Heart left ventricle (tissue), 16 donors: ENCODE measurements at regions not wholly inside any gene's neighbourhood (a gene's known extent, or its start where the extent isn't known, plus 50 kb on each side); places are given as distances from the start of the nearest gene placed in this dataset.
A peak's percentile ranks its signal among the peaks of the same experiment; 100 is the strongest.

Experiments
- ATAC-seq, 4 donors: fragments of 200-7000 bp; cut with Tn5 transposase; one replicate each; pipeline ENCODE4 v1.9.1; 2020 to 2022; ENCODE audit warnings: moderate library complexity in 4 of 4, mild to moderate bottlenecking in 3 of 4, moderate number of reproducible peaks in 1 of 4
- DNase-seq, 5 donors: peaks; one replicate each; pipeline ENCODE4 v3.0.0-alpha.2; 2020
- H3K27ac ChIP-seq, 12 donors: fragments of 200-600 bp; sonication (generic) in 4 of 12; one replicate each; pipeline versions ENCODE4 v1.5.0 to v1.8.0; 2016 to 2022; ENCODE audit warnings: mild to moderate bottlenecking in 2 of 12
- H3K27me3 ChIP-seq, 9 donors: fragments of 200-600 bp; sonication (generic) in 2 of 9; one replicate each; pipeline versions ENCODE4 v1.5.1 to v1.8.0; 2016 to 2022; ENCODE audit warnings: mild to moderate bottlenecking in 3 of 9
- H3K36me3 ChIP-seq, 9 donors: fragments of 200-600 bp; sonication (generic) in 2 of 9; one replicate each; pipeline versions ENCODE4 v1.5.0 to v1.8.0; 2018 to 2022; ENCODE audit warnings: mild to moderate bottlenecking in 2 of 9
- H3K4me1 ChIP-seq, 12 donors: fragments of 200-600 bp; sonication (generic) in 4 of 12; one replicate each; pipeline versions ENCODE4 v1.5.0 to v1.8.0; 2016 to 2022; ENCODE audit warnings: mild to moderate bottlenecking in 3 of 12
- H3K4me3 ChIP-seq, 12 donors: fragments of 200-600 bp; sonication (generic) in 4 of 12; one replicate each; pipeline versions ENCODE4 v1.5.0 to v1.8.0; 2017 to 2022; ENCODE audit warnings: mild to moderate bottlenecking in 9 of 12, moderate library complexity in 4 of 12
- H3K9me3 ChIP-seq, 12 donors: fragments of 200-600 bp; sonication (generic) in 4 of 12; one replicate each; pipeline versions ENCODE4 v1.5.0 to v1.8.0; 2016 to 2022; ENCODE audit warnings: mild to moderate bottlenecking in 1 of 12
- POLR2A ChIP-seq, 2 donors: fragments of 450-650 bp; IDR thresholded peaks; one replicate each; pipeline ENCODE4 v1.6.1; 2017; ENCODE audit warnings: antibody characterized with exemption in 2 of 2, mild to moderate bottlenecking in 2 of 2, moderate library complexity in 2 of 2
- WGBS, 4 donors: extraction: QIAGEN DNeasy Blood & Tissue Kit in 2 of 4; methylation state at CpG; one replicate each; pipeline versions ENCODE4 v1.1.5 to v1.1.7; 2013 to 2018; 5-methylcytosine and 5-hydroxymethylcytosine counted together
- intact Hi-C, 10 donors: fragments of 100-400 bp; cut with DNase I; formaldehyde crosslinking; loops; one replicate each; pipeline versions ENCODE4 v1.11.1 to v1.14.2; 2022
- TF ChIP-seq, protein P1 (sequence below), 12 donors: fragments of 200-600 bp; sonication (generic) in 4 of 12; IDR thresholded peaks; one replicate each; pipeline versions ENCODE4 v1.5.0 to v1.8.0; 2018 to 2022; ENCODE audit warnings: antibody characterized with exemption in 12 of 12, mild to moderate bottlenecking in 5 of 12
- donor health status: ischemic (EF 13 %, LVEDD 7.1; RV severe dilation, severe dysfunction).
- donor health status: healthy with polysubstance abuse.
- donor health status: DM: no; HTN: yes; CAD: no.
- donor health status: DM: no; HTN: no; CAD: no.
- donor health status: ischemic (EF 25% LVEDD 6.9; RV normal size, moderate dysfunction).
- donor health status: ischemic (EF 25% LVEDD 5.7; RV mildly dilated, moderate dysfunction).
- donor health status: healthy.
- donor health status: DM: yes; HTN: yes; CAD: no.
- donor health status: ischemic (EF 35%, LVEDD 5.7; RV mildly dilated, moderate dysfunction).
- donor health status: nonischemic (EF 11% LVEDD 7.7; RV severe dilation, severe dysfunction).
- donor health status: DM: yes; HTN: yes; CAD: no.
- donor health status: PGD.
- donor health status: ischemic (EF 29% LVEDD 5.4; RV normal size, mild dysfunction).
- donor health status: nonischemic (EF 23%, LVEDD 6.1; RV moderate dilation, normal function).

DNA sequence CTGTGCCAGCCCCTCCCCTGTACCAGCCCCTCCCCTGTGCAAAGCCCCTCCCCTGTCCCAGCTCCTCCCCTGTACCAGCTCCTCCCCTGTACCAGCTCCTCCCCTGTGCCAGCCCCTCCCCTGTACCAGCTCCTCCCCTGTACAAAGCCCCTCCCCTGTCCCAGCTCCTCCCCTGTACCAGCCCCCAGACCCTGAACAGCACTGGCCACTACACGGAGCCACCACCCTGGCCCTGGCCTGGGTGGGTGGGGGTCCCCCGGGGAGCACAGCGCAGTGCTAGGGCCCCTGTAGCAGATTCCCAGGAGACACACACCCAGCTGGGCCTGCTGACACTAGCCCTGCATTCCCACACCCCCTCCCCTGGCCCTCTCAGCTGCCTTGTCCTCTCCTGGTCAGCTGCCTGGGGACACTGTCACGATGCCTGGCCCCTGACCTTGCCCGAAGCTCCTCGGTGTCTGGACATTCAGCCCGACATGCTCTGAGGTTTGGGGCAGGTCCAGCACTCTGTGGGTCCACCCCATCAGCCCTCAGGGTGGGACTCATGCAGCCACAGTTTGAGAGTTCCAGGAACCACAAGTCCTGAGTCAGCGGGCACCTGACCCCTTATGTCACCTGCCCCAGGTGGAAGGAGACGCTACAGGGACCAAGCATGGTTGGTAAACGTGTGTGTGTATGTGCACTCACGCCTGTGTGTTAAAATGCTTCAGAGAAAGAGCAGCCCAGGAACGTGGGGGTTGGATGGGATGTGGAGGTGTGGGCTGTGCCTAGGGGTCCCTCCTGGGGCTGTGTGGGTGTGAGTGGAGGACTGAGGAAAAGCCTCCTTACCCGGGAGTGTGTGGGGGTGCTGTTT lies 114.2 kb downstream of the METRNL start:
- Histone ChIP-seq H3K27ac (peak overlapping the region in 1 of 12 donors; percentile 62), H3K4me3 (no peak overlapping the region), H3K4me1 (peaks cover 0 to 60% (median 25%) of the 10 kb centered on the region in 12 donors), H3K36me3 (no peaks in the 10 kb centered on the region), H3K27me3 (no peaks in the 10 kb centered on the region), H3K9me3 (peaks cover 0 to 1% (median 0%) of the 10 kb centered on the region in 12 donors)
- TF ChIP-seq, protein P1, sequence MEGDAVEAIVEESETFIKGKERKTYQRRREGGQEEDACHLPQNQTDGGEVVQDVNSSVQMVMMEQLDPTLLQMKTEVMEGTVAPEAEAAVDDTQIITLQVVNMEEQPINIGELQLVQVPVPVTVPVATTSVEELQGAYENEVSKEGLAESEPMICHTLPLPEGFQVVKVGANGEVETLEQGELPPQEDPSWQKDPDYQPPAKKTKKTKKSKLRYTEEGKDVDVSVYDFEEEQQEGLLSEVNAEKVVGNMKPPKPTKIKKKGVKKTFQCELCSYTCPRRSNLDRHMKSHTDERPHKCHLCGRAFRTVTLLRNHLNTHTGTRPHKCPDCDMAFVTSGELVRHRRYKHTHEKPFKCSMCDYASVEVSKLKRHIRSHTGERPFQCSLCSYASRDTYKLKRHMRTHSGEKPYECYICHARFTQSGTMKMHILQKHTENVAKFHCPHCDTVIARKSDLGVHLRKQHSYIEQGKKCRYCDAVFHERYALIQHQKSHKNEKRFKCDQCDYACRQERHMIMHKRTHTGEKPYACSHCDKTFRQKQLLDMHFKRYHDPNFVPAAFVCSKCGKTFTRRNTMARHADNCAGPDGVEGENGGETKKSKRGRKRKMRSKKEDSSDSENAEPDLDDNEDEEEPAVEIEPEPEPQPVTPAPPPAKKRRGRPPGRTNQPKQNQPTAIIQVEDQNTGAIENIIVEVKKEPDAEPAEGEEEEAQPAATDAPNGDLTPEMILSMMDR (IDR thresholded peaks at IDR 0.05) = no peak
- TF ChIP-seq POLR2A (IDR thresholded peaks at IDR 0.05) = no peak
- DNase-seq (peak in 4 of 5 donors; percentile 8 to 66 (median 28)), ATAC-seq (peak in 1 of 4 donors; percentile 7)
- intact Hi-C loops = no loop called here
- 64 to 78% (median 69%) methylated on average over 6 to 13 of the region's 13 CpGs for WGBS, 4 donors

- Histone ChIP-seq H3K36me3 (no peaks in the 10 kb centered on the region), H3K4me1 (peaks cover 0 to 66% (median 27%) of the 10 kb centered on the region in 12 donors), H3K27ac (no peak overlapping the region), H3K9me3 (no peaks in the 10 kb centered on the region), H3K4me3 (no peak overlapping the region), H3K27me3 (no peaks in the 10 kb centered on the region)
- DNase-seq = peak in 3 of 5 donors; percentile 14 to 20 (median 15)
- WGBS, 4 donors = 71 to 79% (median 76%) methylated on average over 4 to 7 of the region's 7 CpGs
- no peak for ATAC-seq
- TF ChIP-seq, protein P1 (IDR thresholded peaks at IDR 0.05) = no peak
- TF ChIP-seq POLR2A (IDR thresholded peaks at IDR 0.05) = no peak
- intact Hi-C loops = no loop called here
Observed at GRCh38 chr17:83194186-83194561, 114.8 kb downstream of the METRNL start.

GRCh38 chr17:83194761-83195329 lies 115.4 kb downstream of the METRNL start:
- WGBS, 4 donors = 91 to 96% (median 94%) methylated on average over 24 of the region's 24 CpGs
- TF ChIP-seq, protein P1 (IDR thresholded peaks at IDR 0.05) = no peak
- no peak for TF ChIP-seq POLR2A (IDR thresholded peaks at IDR 0.05)
- H3K27me3 ChIP-seq = no peaks in the 10 kb centered on the region
- DNase-seq (peak in 4 of 5 donors; percentile 14 to 62 (median 22)), ATAC-seq (no peak)
- H3K27ac ChIP-seq = peak overlapping the region in 1 of 12 donors; percentile 34
- intact Hi-C loops = no loop called here
- no peak overlapping the region for H3K4me3 ChIP-seq
- no peaks in the 10 kb centered on the region for H3K9me3 ChIP-seq
- H3K36me3 ChIP-seq = no peaks in the 10 kb centered on the region
- H3K4me1 ChIP-seq = peaks cover 0 to 69% (median 32%) of the 10 kb centered on the region in 12 donors

- peak overlapping the region in 6 of 12 donors; percentile 17 to 55 (median 32) for H3K27ac ChIP-seq
- H3K4me1 ChIP-seq = peaks cover 0 to 76% (median 35%) of the 10 kb centered on the region in 12 donors
- intact Hi-C loops = no loop called here
- H3K36me3 ChIP-seq = no peaks in the 10 kb centered on the region
- WGBS, 4 donors = 69 to 73% (median 72%) methylated on average over 17 to 20 of the region's 20 CpGs
- H3K9me3 ChIP-seq = no peaks in the 10 kb centered on the region
- TF ChIP-seq, protein P1 (IDR thresholded peaks at IDR 0.05) = peak in 5 of 12 donors; percentile 4 to 20 (median 19)
- no peak for TF ChIP-seq POLR2A (IDR thresholded peaks at IDR 0.05)
- peak; percentile 43 to 74 (median 66) for ATAC-seq
- peak; percentile 50 to 83 (median 56) for DNase-seq
- no peak overlapping the region for H3K4me3 ChIP-seq
- H3K27me3 ChIP-seq = no peaks in the 10 kb centered on the region
Observed at GRCh38 chr17:83195330-83196023, 116.1 kb downstream of the METRNL start.
